A673 (cell line): ENCODE measurements at regions not wholly inside any gene's neighbourhood (a gene's known extent, or its start where the extent isn't known, plus 50 kb on each side); places are given as distances from the start of the nearest gene placed in this dataset.

Experiments used
- CTCF ChIP-seq: fragments of 300-800, 200-600 bp; sonication (generic); conservative IDR thresholded peaks from 2 replicates; pipeline ENCODE4 v1.5.1; 2017; ENCODE audit warnings: low read depth, mild to moderate bottlenecking, antibody characterized with exemption, low read length, moderate library complexity, mixed read lengths
- EZH2 ChIP-seq: fragments of 200-600 bp; sonication (generic); IDR thresholded peaks from 2 replicates; pipeline ENCODE4 v1.6.1; 2017; ENCODE audit warnings: borderline replicate concordance, low read depth, mild to moderate bottlenecking, mixed read lengths, antibody characterized with exemption, low read length; ENCODE audit not compliant: poor library complexity, severe bottlenecking

GRCh38 chr10:126836009-126836408 lies 69.2 kb upstream of the DOCK1 start:
- no peak for TF ChIP-seq CTCF
- no peak for TF ChIP-seq EZH2
